ENCODE measurements at regions not wholly inside any gene's neighbourhood (a gene's known extent, or its start where the extent isn't known, plus 50 kb on each side); places are given as distances from the start of the nearest gene placed in this dataset.

DNA sequence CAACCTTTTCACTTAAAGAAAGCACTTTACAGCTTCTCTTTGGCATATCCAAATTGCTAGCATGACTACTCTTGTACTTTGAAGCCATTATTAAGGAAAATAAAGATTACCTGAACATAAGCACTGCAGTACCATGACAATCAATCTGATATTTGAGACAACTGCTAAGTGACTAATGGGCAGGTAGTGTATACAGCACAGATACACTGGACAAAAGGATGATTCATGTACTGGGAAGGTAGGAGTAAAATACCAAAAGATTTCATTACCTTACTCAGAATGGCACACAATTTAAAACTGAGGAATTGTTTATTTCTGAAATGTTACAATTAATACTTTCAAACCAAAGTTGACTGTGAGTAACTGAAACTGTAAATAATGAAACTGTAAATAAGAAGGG, 1054.3 kb upstream of the TENM4 start:
- no peak for TF ChIP-seq EZH2 (IDR thresholded peaks at IDR 0.05; ENCODE audit: low read length, unreplicated experiment)
- TF ChIP-seq, protein P1, sequence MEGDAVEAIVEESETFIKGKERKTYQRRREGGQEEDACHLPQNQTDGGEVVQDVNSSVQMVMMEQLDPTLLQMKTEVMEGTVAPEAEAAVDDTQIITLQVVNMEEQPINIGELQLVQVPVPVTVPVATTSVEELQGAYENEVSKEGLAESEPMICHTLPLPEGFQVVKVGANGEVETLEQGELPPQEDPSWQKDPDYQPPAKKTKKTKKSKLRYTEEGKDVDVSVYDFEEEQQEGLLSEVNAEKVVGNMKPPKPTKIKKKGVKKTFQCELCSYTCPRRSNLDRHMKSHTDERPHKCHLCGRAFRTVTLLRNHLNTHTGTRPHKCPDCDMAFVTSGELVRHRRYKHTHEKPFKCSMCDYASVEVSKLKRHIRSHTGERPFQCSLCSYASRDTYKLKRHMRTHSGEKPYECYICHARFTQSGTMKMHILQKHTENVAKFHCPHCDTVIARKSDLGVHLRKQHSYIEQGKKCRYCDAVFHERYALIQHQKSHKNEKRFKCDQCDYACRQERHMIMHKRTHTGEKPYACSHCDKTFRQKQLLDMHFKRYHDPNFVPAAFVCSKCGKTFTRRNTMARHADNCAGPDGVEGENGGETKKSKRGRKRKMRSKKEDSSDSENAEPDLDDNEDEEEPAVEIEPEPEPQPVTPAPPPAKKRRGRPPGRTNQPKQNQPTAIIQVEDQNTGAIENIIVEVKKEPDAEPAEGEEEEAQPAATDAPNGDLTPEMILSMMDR (conservative IDR thresholded peaks at IDR 0.05; ENCODE audit: low read depth, low read length): no peak
- no peak for TF ChIP-seq EZH2phosphoT487 (IDR thresholded peaks at IDR 0.05; ENCODE audit: borderline replicate concordance, low read length)
- Histone ChIP-seq H4K20me1 (ENCODE audit: low read length) (no peaks in the 10 kb centered on the region), H3K27me3 (ENCODE audit: low read length) (no peaks in the 10 kb centered on the region), H3K36me3 (ENCODE audit: low read depth, low read length) (no peaks in the 10 kb centered on the region), H3K4me3 (ENCODE audit: low read length) (no peak overlapping the region), H3K9me3 (ENCODE audit: low read length) (0 out of 2 replicates have a peak, but pooled peaks cover 4% of the 10 kb centered on the region), H3K27ac (ENCODE audit: low read length) (no peak overlapping the region), H2AFZ (ENCODE audit: low read length) (no peak overlapping the region), H3K79me2 (ENCODE audit: low read length) (no peaks in the 10 kb centered on the region), H3K4me2 (ENCODE audit: low read length) (0 out of 2 replicates have a peak overlapping the region, but pooled peaks have one; percentile 22), H3F3A (ENCODE audit: low read length, unreplicated experiment) (no peaks in the 10 kb centered on the region), H3K9ac (ENCODE audit: low read length) (no peak overlapping the region), H3K4me1 (ENCODE audit: insufficient read depth, low read length) (no peaks in the 10 kb centered on the region; the same call in 1 of the 2 replicates), H3K9me2 (replicated peaks; ENCODE audit: low read length) (no peaks in the 10 kb centered on the region)
- CTCF ChIA-PET: no interaction called here
- POLR2A ChIA-PET (ENCODE audit: unreplicated experiment): no interaction called here
- DNase-seq (peak; percentile 66), ATAC-seq (no peak)
- intact Hi-C loops (cut with micrococcal nuclease): no loop called here
- no TSS peak for BruUV-seq (replicated peaks)

DNA sequence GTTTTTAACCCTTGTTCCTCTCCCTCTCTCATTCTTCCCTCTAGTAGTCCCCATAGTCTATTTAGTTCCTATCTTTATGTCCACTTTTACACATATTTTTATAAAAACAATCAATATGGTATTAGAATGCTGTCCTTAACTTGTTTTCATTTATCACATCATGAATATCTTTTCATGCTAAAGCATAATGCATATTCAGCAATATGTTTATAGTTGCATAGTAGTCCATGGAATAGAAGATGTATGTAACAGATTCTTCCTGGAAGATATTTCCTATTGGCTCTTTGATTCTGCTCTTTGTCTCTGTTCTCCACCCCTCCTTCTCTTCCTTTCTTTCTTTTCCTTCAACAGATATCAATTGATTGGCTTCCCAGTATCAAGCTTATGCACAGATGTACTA, 1047.1 kb upstream of the TENM4 start:
- Histone ChIP-seq H3K27me3 (ENCODE audit: low read length) (no peaks in the 10 kb centered on the region), H2AFZ (ENCODE audit: low read length) (no peak overlapping the region), H4K20me1 (ENCODE audit: low read length) (no peaks in the 10 kb centered on the region), H3K4me1 (ENCODE audit: insufficient read depth, low read length) (no peaks in the 10 kb centered on the region), H3K9me2 (replicated peaks; ENCODE audit: low read length) (no peaks in the 10 kb centered on the region), H3K36me3 (ENCODE audit: low read depth, low read length) (no peaks in the 10 kb centered on the region), H3F3A (ENCODE audit: low read length, unreplicated experiment) (no peaks in the 10 kb centered on the region), H3K9me3 (ENCODE audit: low read length) (no peaks in the 10 kb centered on the region), H3K9ac (ENCODE audit: low read length) (no peak overlapping the region), H3K4me2 (ENCODE audit: low read length) (no peak overlapping the region), H3K27ac (ENCODE audit: low read length) (no peak overlapping the region), H3K79me2 (ENCODE audit: low read length) (no peaks in the 10 kb centered on the region), H3K4me3 (ENCODE audit: low read length) (no peak overlapping the region)
- no TSS peak for BruUV-seq (replicated peaks)
- POLR2A ChIA-PET (ENCODE audit: unreplicated experiment): no interaction called here
- intact Hi-C loops (cut with micrococcal nuclease): no loop called here
- ATAC-seq (no peak), DNase-seq (no peak)
- CTCF ChIA-PET: no interaction called here
- TF ChIP-seq, protein P1 (conservative IDR thresholded peaks at IDR 0.05; ENCODE audit: low read depth, low read length): no peak
- TF ChIP-seq EZH2phosphoT487 (IDR thresholded peaks at IDR 0.05; ENCODE audit: borderline replicate concordance, low read length) (no peak), EZH2 (IDR thresholded peaks at IDR 0.05; ENCODE audit: low read length, unreplicated experiment) (no peak)

DNA sequence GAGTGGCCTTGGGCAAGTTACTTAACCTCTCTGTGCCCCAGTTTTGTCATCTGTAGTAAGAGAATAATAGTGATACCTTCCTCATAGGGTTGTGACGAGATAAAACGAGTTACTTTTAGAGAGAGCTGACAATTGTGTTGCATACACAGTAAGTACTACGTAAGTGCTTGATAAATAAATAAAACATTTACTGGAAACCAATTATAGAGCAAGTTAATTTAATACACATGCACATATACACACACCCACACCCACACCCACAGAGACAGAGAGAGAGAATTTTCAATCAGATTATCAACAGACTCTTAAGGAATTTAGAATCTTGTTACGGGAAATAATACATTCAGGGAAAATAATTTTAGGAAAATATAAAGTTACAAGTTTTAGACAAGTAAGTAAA, 1045.8 kb upstream of the TENM4 start:
- intact Hi-C loops (cut with micrococcal nuclease): no loop called here
- H3K79me2 ChIP-seq (ENCODE audit: low read length): no peaks in the 10 kb centered on the region
- DNase-seq: no peak
- ChIA-PET POLR2A (ENCODE audit: unreplicated experiment) (no interaction called here), CTCF (no interaction called here)
- ATAC-seq: no peak
- TF ChIP-seq EZH2 (IDR thresholded peaks at IDR 0.05; ENCODE audit: low read length, unreplicated experiment) (no peak), EZH2phosphoT487 (IDR thresholded peaks at IDR 0.05; ENCODE audit: borderline replicate concordance, low read length) (no peak)
- TF ChIP-seq, protein P1 (conservative IDR thresholded peaks at IDR 0.05; ENCODE audit: low read depth, low read length): no peak
- H3K4me2 ChIP-seq (ENCODE audit: low read length): no peak overlapping the region
- no peaks in the 10 kb centered on the region for H3K27me3 ChIP-seq (ENCODE audit: low read length)
- H3K9me3 ChIP-seq (ENCODE audit: low read length): no peaks in the 10 kb centered on the region
- H3K27ac ChIP-seq (ENCODE audit: low read length): no peak overlapping the region
- H3K9ac ChIP-seq (ENCODE audit: low read length): no peak overlapping the region
- no peaks in the 10 kb centered on the region for H3K4me1 ChIP-seq (ENCODE audit: insufficient read depth, low read length)
- BruUV-seq (replicated peaks): no TSS peak
- H3K9me2 ChIP-seq (replicated peaks; ENCODE audit: low read length): no peaks in the 10 kb centered on the region
- H3F3A ChIP-seq (ENCODE audit: low read length, unreplicated experiment): no peaks in the 10 kb centered on the region
- no peak overlapping the region for H3K4me3 ChIP-seq (ENCODE audit: low read length)
- no peaks in the 10 kb centered on the region for H3K36me3 ChIP-seq (ENCODE audit: low read depth, low read length)
- no peak overlapping the region for H2AFZ ChIP-seq (ENCODE audit: low read length)
- no peaks in the 10 kb centered on the region for H4K20me1 ChIP-seq (ENCODE audit: low read length)

All from PC-3 (cell line).